Mucosa of rectum (tissue), 2 donors: ENCODE measurements at regions not wholly inside any gene's neighbourhood (a gene's known extent, or its start where the extent isn't known, plus 50 kb on each side); places are given as distances from the start of the nearest gene placed in this dataset.

Experiments
- H3K27ac ChIP-seq, 2 donors: one replicate each; pipeline ENCODE4 v1.7.0; 2013; ENCODE audit warnings: inconsistent platforms in 2 of 2, low read depth in 2 of 2, low read length in 2 of 2
- H3K27me3 ChIP-seq, 2 donors: one replicate each; pipeline ENCODE4 v1.7.0; 2013; ENCODE audit warnings: low read length in 2 of 2; ENCODE audit not compliant: control insufficient read depth in 2 of 2, insufficient read depth in 2 of 2
- H3K36me3 ChIP-seq, 2 donors: one replicate each; pipeline ENCODE4 v1.7.0; 2013; ENCODE audit warnings: low read length in 2 of 2; ENCODE audit not compliant: control insufficient read depth in 2 of 2, insufficient read depth in 2 of 2
- H3K4me1 ChIP-seq, 2 donors: one replicate each; pipeline ENCODE4 v1.7.0; 2013; ENCODE audit warnings: low read length in 2 of 2, mild to moderate bottlenecking in 1 of 2; ENCODE audit not compliant: control insufficient read depth in 2 of 2, insufficient read depth in 2 of 2
- H3K4me3 ChIP-seq, 2 donors: one replicate each; pipeline ENCODE4 v1.7.0; 2013; ENCODE audit warnings: low read length in 2 of 2
- H3K9ac ChIP-seq, 2 donors: one replicate each; pipeline ENCODE4 v1.7.0; 2013; ENCODE audit warnings: low read length in 2 of 2, low read depth in 1 of 2, mild to moderate bottlenecking in 1 of 2
- H3K9me3 ChIP-seq, 2 donors: one replicate each; pipeline ENCODE4 v1.7.0; 2013; ENCODE audit warnings: low read length in 2 of 2; ENCODE audit not compliant: control insufficient read depth in 2 of 2
- donor health status: healthy.
- donor health status: Normal muscosa, but diverticular disease.

- no peaks in the 10 kb centered on the region for H3K4me1 ChIP-seq
- H3K36me3 ChIP-seq, result no peaks in the 10 kb centered on the region
- H3K9me3 ChIP-seq, result no peaks in the 10 kb centered on the region
- H3K27ac ChIP-seq, result no peak overlapping the region
- H3K27me3 ChIP-seq, result no peaks in the 10 kb centered on the region
- no peak overlapping the region for H3K9ac ChIP-seq
- no peak overlapping the region for H3K4me3 ChIP-seq
These were observed 569.1 kb upstream of the ZFP42 start for GRCh38 chr4:187426511-187426910.

GRCh38 chr4:187432310-187432709 lies 563.3 kb upstream of the ZFP42 start:
- Histone ChIP-seq H3K27ac (no peak overlapping the region), H3K27me3 (no peaks in the 10 kb centered on the region), H3K9ac (no peak overlapping the region), H3K4me3 (no peak overlapping the region), H3K4me1 (no peaks in the 10 kb centered on the region), H3K9me3 (no peaks in the 10 kb centered on the region), H3K36me3 (no peaks in the 10 kb centered on the region)

GRCh38 chr4:187433141-187433540 lies 562.4 kb upstream of the ZFP42 start:
- Histone ChIP-seq H3K27ac (no peak overlapping the region), H3K27me3 (no peaks in the 10 kb centered on the region), H3K4me3 (no peak overlapping the region), H3K9ac (no peak overlapping the region), H3K4me1 (no peaks in the 10 kb centered on the region), H3K36me3 (no peaks in the 10 kb centered on the region), H3K9me3 (no peaks in the 10 kb centered on the region)

GRCh38 chr4:187436251-187436650 lies 559.3 kb upstream of the ZFP42 start:
- Histone ChIP-seq H3K27me3 (no peaks in the 10 kb centered on the region), H3K27ac (no peak overlapping the region), H3K9me3 (no peaks in the 10 kb centered on the region), H3K4me1 (no peaks in the 10 kb centered on the region), H3K9ac (no peak overlapping the region), H3K36me3 (no peaks in the 10 kb centered on the region), H3K4me3 (no peak overlapping the region)

- Histone ChIP-seq H3K4me1 (no peaks in the 10 kb centered on the region), H3K9me3 (no peaks in the 10 kb centered on the region), H3K4me3 (no peak overlapping the region), H3K27ac (no peak overlapping the region), H3K36me3 (no peaks in the 10 kb centered on the region), H3K9ac (no peak overlapping the region), H3K27me3 (no peaks in the 10 kb centered on the region)
These were observed 551.5 kb upstream of the ZFP42 start for GRCh38 chr4:187444061-187444460.

- Histone ChIP-seq H3K27me3 (no peaks in the 10 kb centered on the region), H3K27ac (no peak overlapping the region), H3K36me3 (no peaks in the 10 kb centered on the region), H3K4me3 (no peak overlapping the region), H3K9ac (no peak overlapping the region), H3K4me1 (no peaks in the 10 kb centered on the region), H3K9me3 (no peaks in the 10 kb centered on the region)
These were observed 545.9 kb upstream of the ZFP42 start for GRCh38 chr4:187449702-187450101.

GRCh38 chr4:187451776-187452175 lies 543.8 kb upstream of the ZFP42 start:
- no peaks in the 10 kb centered on the region for H3K36me3 ChIP-seq
- no peak overlapping the region for H3K9ac ChIP-seq
- H3K4me1 ChIP-seq, result no peaks in the 10 kb centered on the region
- no peak overlapping the region for H3K27ac ChIP-seq
- H3K27me3 ChIP-seq, result no peaks in the 10 kb centered on the region
- no peaks in the 10 kb centered on the region for H3K9me3 ChIP-seq
- H3K4me3 ChIP-seq, result no peak overlapping the region

- H3K4me3 ChIP-seq, result no peak overlapping the region
- no peaks in the 10 kb centered on the region for H3K4me1 ChIP-seq
These were observed 535.6 kb upstream of the ZFP42 start for GRCh38 chr4:187460016-187460415.

GRCh38 chr4:187464573-187464972 lies 531.0 kb upstream of the ZFP42 start:
- no peaks in the 10 kb centered on the region for H3K4me1 ChIP-seq
- no peaks in the 10 kb centered on the region for H3K36me3 ChIP-seq
- no peak overlapping the region for H3K4me3 ChIP-seq
- no peaks in the 10 kb centered on the region for H3K27me3 ChIP-seq
- no peak overlapping the region for H3K9ac ChIP-seq
- no peaks in the 10 kb centered on the region for H3K9me3 ChIP-seq
- H3K27ac ChIP-seq, result no peak overlapping the region

More at GRCh38 chr4:187460016-187460415, 535.6 kb upstream of the ZFP42 start:
- H3K27ac ChIP-seq, result no peak overlapping the region
- no peaks in the 10 kb centered on the region for H3K27me3 ChIP-seq
- H3K9me3 ChIP-seq, result no peaks in the 10 kb centered on the region
- no peak overlapping the region for H3K9ac ChIP-seq
- H3K36me3 ChIP-seq, result no peaks in the 10 kb centered on the region

- Histone ChIP-seq H3K4me3 (no peak overlapping the region), H3K9me3 (no peaks in the 10 kb centered on the region), H3K9ac (no peak overlapping the region), H3K27me3 (no peaks in the 10 kb centered on the region), H3K36me3 (no peaks in the 10 kb centered on the region), H3K27ac (no peak overlapping the region), H3K4me1 (no peaks in the 10 kb centered on the region)
These were observed 528.3 kb upstream of the ZFP42 start for GRCh38 chr4:187467224-187467623.

- Histone ChIP-seq H3K36me3 (no peaks in the 10 kb centered on the region), H3K4me3 (no peak overlapping the region), H3K4me1 (no peaks in the 10 kb centered on the region), H3K27ac (no peak overlapping the region), H3K27me3 (no peaks in the 10 kb centered on the region), H3K9me3 (no peaks in the 10 kb centered on the region), H3K9ac (no peak overlapping the region)
These were observed 525.9 kb upstream of the ZFP42 start for GRCh38 chr4:187469627-187470026.
